MM.1S (cell line): ENCODE measurements at regions not wholly inside any gene's neighbourhood (a gene's known extent, or its start where the extent isn't known, plus 50 kb on each side); places are given as distances from the start of the nearest gene placed in this dataset.

Experiments used
- DNase-seq: peaks from one replicate; pipeline ENCODE4 v3.0.0-alpha.2; 2015
- H2AFZ ChIP-seq: fragments of 300-600 bp; sonication (generic); 2 replicates; pipeline ENCODE4 v1.6.0; 2016; ENCODE audit warnings: antibody characterized with exemption, low read length
- H3F3A ChIP-seq: fragments of 300-600 bp; sonication (generic); 2 replicates; pipeline ENCODE4 v1.6.1; 2016; ENCODE audit warnings: mild to moderate bottlenecking, antibody characterized with exemption, low read length, moderate library complexity, mixed read lengths; ENCODE audit not compliant: insufficient read depth
- H3K27ac ChIP-seq: fragments of 300-600 bp; sonication (generic); 2 replicates; pipeline ENCODE4 v1.5.1; 2016; ENCODE audit warnings: mild to moderate bottlenecking, low read length
- H3K27me3 ChIP-seq: fragments of 300-600 bp; sonication (generic); replicated peaks from 2 replicates; pipeline ENCODE4 v1.6.0; 2016; ENCODE audit warnings: low read length; ENCODE audit not compliant: insufficient read depth
- H3K36me3 ChIP-seq: fragments of 300-600 bp; sonication (generic); replicated peaks from 2 replicates; pipeline ENCODE4 v1.6.1; 2016; ENCODE audit warnings: mild to moderate bottlenecking, low read length, mixed read lengths; ENCODE audit not compliant: insufficient read depth
- H3K4me1 ChIP-seq: fragments of 300-600 bp; sonication (generic); 2 replicates; pipeline ENCODE4 v1.6.1; 2016; ENCODE audit warnings: low read length, mixed read lengths
- H3K4me2 ChIP-seq: fragments of 300-600 bp; sonication (generic); 2 replicates; pipeline ENCODE4 v1.6.0; 2016; ENCODE audit warnings: low read depth, low read length
- H3K4me3 ChIP-seq: fragments of 300-600 bp; sonication (generic); 2 replicates; pipeline ENCODE4 v1.5.1; 2016; ENCODE audit warnings: low read length, mixed read lengths
- H3K79me2 ChIP-seq: fragments of 300-600 bp; sonication (generic); 2 replicates; pipeline ENCODE4 v1.6.1; 2016; ENCODE audit warnings: mixed run types, low read length, mixed read lengths
- H3K9ac ChIP-seq: fragments of 300-600 bp; sonication (generic); 2 replicates; pipeline ENCODE4 v1.6.1; 2016; ENCODE audit warnings: low read length, mixed read lengths
- H3K9me2 ChIP-seq: fragments of 300-600 bp; sonication (generic); replicated peaks from 2 replicates; pipeline ENCODE4 v1.6.1; 2016; ENCODE audit warnings: mild to moderate bottlenecking, low read length, mixed read lengths; ENCODE audit not compliant: insufficient read depth
- H3K9me3 ChIP-seq: fragments of 300-600 bp; sonication (generic); replicated peaks from 2 replicates; pipeline ENCODE4 v1.6.1; 2016; ENCODE audit warnings: mild to moderate bottlenecking, low read length, mixed read lengths; ENCODE audit not compliant: insufficient read depth
- H4K20me1 ChIP-seq: fragments of 300-600 bp; sonication (generic); 2 replicates; pipeline ENCODE4 v1.6.1; 2016; ENCODE audit warnings: mild to moderate bottlenecking, low read length, moderate library complexity, mixed read lengths; ENCODE audit not compliant: insufficient read depth
- CTCF ChIP-seq: fragments of 300-600 bp; sonication (generic); IDR thresholded peaks from 2 replicates; pipeline ENCODE4 v1.5.1; 2016; ENCODE audit warnings: antibody characterized with exemption, low read length, mixed read lengths
- EZH2 ChIP-seq: fragments of 300-600 bp; sonication (generic); optimal IDR thresholded peaks from 2 replicates; pipeline ENCODE3; 2017; ENCODE audit warnings: low read depth, mild to moderate bottlenecking, antibody characterized with exemption, low read length, mixed read lengths
- EZH2phosphoT487 ChIP-seq: fragments of 300-600 bp; sonication (generic); IDR thresholded peaks from 2 replicates; pipeline ENCODE4 v1.6.1; 2018; ENCODE audit warnings: antibody characterized with exemption, low read length

DNA sequence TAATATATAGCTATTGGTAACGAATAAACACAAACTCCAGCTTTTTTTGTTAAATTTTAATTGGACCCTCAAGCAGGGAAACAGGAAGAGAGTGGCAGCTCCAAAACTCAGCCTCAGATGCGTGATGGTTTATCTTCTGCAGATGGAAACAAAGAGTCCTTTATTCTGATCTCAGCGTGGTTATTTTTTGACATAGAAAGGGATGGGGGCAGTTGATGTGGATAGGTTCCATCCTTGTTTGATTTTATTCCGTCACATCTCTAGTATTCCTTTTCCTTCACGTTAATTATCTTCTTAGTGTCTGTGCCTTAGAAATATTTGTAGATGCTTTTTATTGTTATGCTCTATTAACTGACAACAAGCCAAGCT lies 447.6 kb upstream of the SEL1L start:
- H3K9ac ChIP-seq, result no peak overlapping the region
- TF ChIP-seq EZH2phosphoT487 (no peak), EZH2 (no peak)
- H4K20me1 ChIP-seq, result no peaks in the 10 kb centered on the region
- no peaks in the 10 kb centered on the region for H3K36me3 ChIP-seq
- DNase-seq, result no peak
- H3F3A ChIP-seq, result no peaks in the 10 kb centered on the region
- no peaks in the 10 kb centered on the region for H3K79me2 ChIP-seq
- H3K9me2 ChIP-seq, result no peaks in the 10 kb centered on the region
- no peak overlapping the region for H3K4me3 ChIP-seq
- no peak overlapping the region for H3K4me2 ChIP-seq
- H3K4me1 ChIP-seq, result no peaks in the 10 kb centered on the region
- H2AFZ ChIP-seq, result no peak overlapping the region
- H3K27ac ChIP-seq, result no peak overlapping the region
- no peaks in the 10 kb centered on the region for H3K9me3 ChIP-seq
- no peaks in the 10 kb centered on the region for H3K27me3 ChIP-seq

GRCh38 chr14:81982046-81982445 lies 448.4 kb upstream of the SEL1L start:
- no peak for DNase-seq
- TF ChIP-seq CTCF, result no peak
- TF ChIP-seq EZH2, result no peak
- TF ChIP-seq EZH2phosphoT487, result no peak

DNA sequence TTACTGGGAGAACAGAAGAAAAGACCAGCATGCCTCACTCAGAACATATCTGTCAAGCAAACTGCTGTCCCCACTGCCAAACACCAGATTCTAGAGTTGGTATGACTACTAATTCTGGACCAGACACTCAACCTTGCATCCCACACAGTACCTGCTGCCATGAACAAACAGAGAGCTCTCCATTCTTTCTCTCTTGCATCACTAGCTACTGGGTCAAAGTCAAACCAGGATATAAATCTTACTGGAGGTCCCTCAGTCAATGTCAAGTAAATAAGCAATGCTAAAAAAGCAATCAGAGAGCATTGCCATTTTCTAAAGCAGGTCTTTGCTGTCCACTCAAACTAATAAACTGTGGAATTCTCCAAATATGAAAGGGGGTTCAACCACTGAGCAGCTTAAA lies 452.4 kb upstream of the SEL1L start:
- Histone ChIP-seq H3K36me3 (no peaks in the 10 kb centered on the region), H3K9me3 (no peaks in the 10 kb centered on the region), H4K20me1 (no peaks in the 10 kb centered on the region), H2AFZ (no peak overlapping the region), H3K79me2 (no peaks in the 10 kb centered on the region), H3K4me3 (no peak overlapping the region), H3F3A (no peaks in the 10 kb centered on the region), H3K9me2 (no peaks in the 10 kb centered on the region), H3K27ac (no peak overlapping the region), H3K9ac (no peak overlapping the region), H3K27me3 (no peaks in the 10 kb centered on the region), H3K4me1 (no peaks in the 10 kb centered on the region), H3K4me2 (no peak overlapping the region)
- no peak for DNase-seq
- TF ChIP-seq CTCF, result no peak
- TF ChIP-seq EZH2, result no peak
- TF ChIP-seq EZH2phosphoT487, result no peak

More at GRCh38 chr14:81982046-81982445, 448.4 kb upstream of the SEL1L start:
- H3K79me2 ChIP-seq, result no peaks in the 10 kb centered on the region
- no peak overlapping the region for H3K27ac ChIP-seq
- no peaks in the 10 kb centered on the region for H3K36me3 ChIP-seq
- H3F3A ChIP-seq, result no peaks in the 10 kb centered on the region
- H3K4me2 ChIP-seq, result no peak overlapping the region
- H3K9ac ChIP-seq, result no peak overlapping the region
- no peaks in the 10 kb centered on the region for H4K20me1 ChIP-seq
- H3K4me3 ChIP-seq, result no peak overlapping the region
- H2AFZ ChIP-seq, result no peak overlapping the region
- H3K9me3 ChIP-seq, result no peaks in the 10 kb centered on the region
- no peaks in the 10 kb centered on the region for H3K27me3 ChIP-seq
- no peaks in the 10 kb centered on the region for H3K4me1 ChIP-seq
- H3K9me2 ChIP-seq, result no peaks in the 10 kb centered on the region

DNA sequence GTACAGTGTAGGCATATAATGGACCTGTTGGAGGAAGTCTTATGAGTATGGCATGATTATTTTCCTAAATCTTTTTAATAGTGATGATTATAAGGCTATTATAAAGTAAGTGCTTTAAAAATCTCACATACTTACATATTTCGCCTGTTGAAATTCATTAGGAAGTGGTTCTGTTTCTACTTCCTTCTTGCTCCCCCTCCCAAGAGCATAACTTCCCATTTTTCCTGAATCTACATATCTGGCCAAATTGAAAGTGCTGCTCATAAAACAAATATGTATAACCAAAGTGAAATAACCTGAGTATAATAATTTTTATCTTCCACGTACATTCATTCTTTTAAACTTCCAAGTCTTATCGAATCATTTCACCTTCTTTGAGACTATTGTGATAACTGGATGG lies 455.6 kb upstream of the SEL1L start:
- Histone ChIP-seq H3K9me2 (no peaks in the 10 kb centered on the region), H3K9ac (no peak overlapping the region), H3K9me3 (no peaks in the 10 kb centered on the region), H3K27me3 (no peaks in the 10 kb centered on the region), H2AFZ (no peak overlapping the region), H4K20me1 (no peaks in the 10 kb centered on the region), H3F3A (no peaks in the 10 kb centered on the region), H3K4me2 (no peak overlapping the region), H3K36me3 (no peaks in the 10 kb centered on the region), H3K4me1 (0 out of 2 replicates have a peak, but pooled peaks cover 4% of the 10 kb centered on the region), H3K4me3 (no peak overlapping the region), H3K27ac (no peak overlapping the region), H3K79me2 (no peaks in the 10 kb centered on the region)
- DNase-seq, result no peak
- TF ChIP-seq CTCF (no peak), EZH2phosphoT487 (no peak), EZH2 (no peak)
